HepG2 (cell line): ENCODE measurements at regions not wholly inside any gene's neighbourhood (a gene's known extent, or its start where the extent isn't known, plus 50 kb on each side); places are given as distances from the start of the nearest gene placed in this dataset.
A peak's percentile ranks its signal among the peaks of the same experiment; 100 is the strongest.

ENCODE experiments used
- ATAC-seq: fragments of 200-7000 bp; cut with Tn5 transposase; 3 replicates; pipeline ENCODE4 v1.9.1; 2020; ENCODE audit warnings: mild to moderate bottlenecking, moderate library complexity
- BruUV-seq: library from RNA; stranded (reverse); fragments of 400-500 nt; replicated peaks from 2 replicates; lab custom pipeline; 2021; lab: Mats Ljungman, UMichigan
- CTCF ChIA-PET: fragments of 300-600 bp; formaldehyde crosslinking; extraction: SDS; loops from one replicate; lab custom pipeline; 2021; ENCODE audit warnings: low total read pairs, inconsistent platforms, low intra/inter-chr PET ratio; lab: Yijun Ruan, JAX
- POLR2A ChIA-PET: fragments of 350-600 bp; sonication (Branson Sonifier 250); formaldehyde crosslinking; loops from one replicate; lab custom pipeline; 2020; ENCODE audit warnings: antibody characterized with exemption, inconsistent platforms; lab: Yijun Ruan, JAX
- DNase-seq: peaks from one replicate; pipeline ENCODE4 v3.0.0-alpha.2; 2015; ENCODE audit warnings: low spot score
- FAIRE-seq: peaks from 3 replicates; lab custom pipeline; 2011; peaks lifted over from hg19 to GRCh38; lab: Jason Lieb, UNC
- H2AFZ ChIP-seq: one replicate; pipeline ENCODE4 v1.6.1; 2011; ENCODE audit warnings: low read length, inconsistent platforms
- H3K27ac ChIP-seq: fragments of 300-600 bp; 3 replicates; pipeline ENCODE4 v1.8.0; 2011; ENCODE audit warnings: mixed run types, mild to moderate bottlenecking, mixed read lengths, low read length, inconsistent platforms; ENCODE audit not compliant: insufficient read depth; ENCODE audit errors: extremely low read length
- H3K27me3 ChIP-seq, 2 experiments: fragments of 200-600 bp in 1 of 2; 2 replicates in 1 of 2; 3 replicates in 1 of 2; pipeline versions ENCODE4 v1.6.0 to v1.8.0; 2011; ENCODE audit warnings: low read length in 2 of 2, mild to moderate bottlenecking in 2 of 2, moderate library complexity in 2 of 2, inconsistent platforms in 1 of 2; ENCODE audit not compliant: insufficient read depth in 2 of 2, control insufficient read depth in 1 of 2
- H3K36me3 ChIP-seq, 2 experiments: fragments of 200-600 bp in 1 of 2; replicated peaks in 1 of 2; 2 replicates in 1 of 2; 3 replicates in 1 of 2; pipeline versions ENCODE4 v1.5.1 to v1.8.0; 2011; ENCODE audit warnings: low read length in 2 of 2, inconsistent platforms in 1 of 2; ENCODE audit not compliant: insufficient read depth in 2 of 2, control insufficient read depth in 1 of 2
- H3K4me1 ChIP-seq: 2 replicates; pipeline ENCODE4 v1.5.1; 2012; ENCODE audit warnings: low read length, inconsistent platforms; ENCODE audit not compliant: insufficient read depth
- H3K4me2 ChIP-seq: 2 replicates; pipeline ENCODE4 v1.6.0; 2011; ENCODE audit warnings: low read depth, low read length, inconsistent platforms
- H3K4me3 ChIP-seq, 3 experiments: fragments of 200-600 bp in 1 of 3; sonication (generic), shearing (Covaris generic) in 1 of 3; replicated peaks in 1 of 3; 2 replicates each; pipeline ENCODE4 v1.5.1; 2011 to 2016; ENCODE audit warnings: low read length in 3 of 3, inconsistent platforms in 2 of 3, low read depth in 2 of 3, mild to moderate bottlenecking in 2 of 3, control low read depth in 1 of 3, mixed read lengths in 1 of 3; ENCODE audit not compliant: insufficient read depth in 1 of 3
- H3K79me2 ChIP-seq: one replicate; pipeline ENCODE4 v1.6.1; 2011; ENCODE audit warnings: low read length, inconsistent platforms; ENCODE audit not compliant: insufficient read depth
- H3K9ac ChIP-seq: 2 replicates; pipeline ENCODE4 v1.6.0; 2011; ENCODE audit warnings: mild to moderate bottlenecking, low read depth, low read length, inconsistent platforms; ENCODE audit not compliant: insufficient read depth
- H3K9me3 ChIP-seq: 2 replicates; pipeline ENCODE4 v1.5.1; 2012; ENCODE audit warnings: mild to moderate bottlenecking, low read length
- H4K20me1 ChIP-seq: 2 replicates; pipeline ENCODE4 v1.6.0; 2011; ENCODE audit warnings: inconsistent platforms, mild to moderate bottlenecking, low read length, moderate library complexity; ENCODE audit not compliant: insufficient read depth
- ATF7 ChIP-seq, 2 experiments: fragments of 450-650 bp in 1 of 2; sonication (generic) in 1 of 2; formaldehyde crosslinking in 1 of 2; IDR thresholded peaks; 2 replicates each; pipeline versions ENCODE4 v1.4.0 to v1.6.1; 2016 to 2020; ENCODE audit warnings: antibody characterized with exemption in 1 of 2, mild to moderate bottlenecking in 1 of 2, missing genetic modification reagents in 1 of 2
- CEBPB ChIP-seq: IDR thresholded peaks from 2 replicates; pipeline ENCODE4 v1.6.1; 2011; ENCODE audit warnings: low read depth, low read length, improper control_type of control experiment, borderline replicate concordance
- CREB1 ChIP-seq, 2 experiments: fragments of 450-650 bp in 1 of 2; IDR thresholded peaks; 2 replicates each; pipeline ENCODE4 v1.6.1; 2016 to 2017; ENCODE audit warnings: control low read depth in 1 of 2, mild to moderate bottlenecking in 1 of 2, missing compliant biosample characterization in 1 of 2, missing genetic modification characterization in 1 of 2
- MEIS1 ChIP-seq: sonication (generic); formaldehyde crosslinking; IDR thresholded peaks from 2 replicates; pipeline ENCODE4 v1.9.0; 2021; ENCODE audit warnings: mild to moderate bottlenecking, missing genetic modification reagents, moderate library complexity, borderline replicate concordance
- PITX1 ChIP-seq: sonication (generic); formaldehyde crosslinking; IDR thresholded peaks from 2 replicates; pipeline ENCODE4 v1.5.1; 2020; ENCODE audit warnings: mild to moderate bottlenecking, missing genetic modification reagents
- SIN3A ChIP-seq: IDR thresholded peaks from 2 replicates; pipeline ENCODE4 v1.6.1; 2011; ENCODE audit warnings: low read depth, mild to moderate bottlenecking, control low read depth, low read length, borderline replicate concordance
- TEAD3 ChIP-seq: optimal IDR thresholded peaks from 2 replicates; pipeline ENCODE3; 2016; ENCODE audit warnings: borderline replicate concordance
- ZBTB2 ChIP-seq: sonication (generic); formaldehyde crosslinking; IDR thresholded peaks from 2 replicates; pipeline ENCODE4 v1.8.0; 2022; ENCODE audit warnings: low read depth, missing genetic modification reagents
- ZNF644 ChIP-seq: IDR thresholded peaks from 2 replicates; pipeline ENCODE4 v1.6.1; 2016; ENCODE audit warnings: low read depth
- WGBS: methylation state at CpG from one replicate; pipeline ENCODE4 v1.1.6; 2017; ENCODE audit warnings: low lambda C conversion rate; 5-methylcytosine and 5-hydroxymethylcytosine counted together
- in situ Hi-C: cut with HindIII; loops from 2 replicates; pipeline ENCODE4 v1.10.0; 2017; ENCODE audit warnings: low pct_unique_long_range_greater_than_20kb; ENCODE audit not compliant: extremely low pct_ligation_motif_present
- intact Hi-C: fragments of 100-400 bp; cut with micrococcal nuclease; formaldehyde crosslinking; loops from one replicate; pipeline ENCODE4 v1.10.0; 2022; ENCODE audit not compliant: unreplicated experiment
- TF ChIP-seq, protein P1 (sequence below): sonication (generic); formaldehyde crosslinking; IDR thresholded peaks from 2 replicates; pipeline ENCODE4 v1.5.1; 2020; ENCODE audit warnings: missing genetic modification reagents, mild to moderate bottlenecking, borderline replicate concordance
- TF ChIP-seq, protein P2 (sequence below): sonication (generic); formaldehyde crosslinking; conservative IDR thresholded peaks from 2 replicates; pipeline ENCODE4 v1.4.0; 2020; ENCODE audit warnings: missing genetic modification reagents

DNA sequence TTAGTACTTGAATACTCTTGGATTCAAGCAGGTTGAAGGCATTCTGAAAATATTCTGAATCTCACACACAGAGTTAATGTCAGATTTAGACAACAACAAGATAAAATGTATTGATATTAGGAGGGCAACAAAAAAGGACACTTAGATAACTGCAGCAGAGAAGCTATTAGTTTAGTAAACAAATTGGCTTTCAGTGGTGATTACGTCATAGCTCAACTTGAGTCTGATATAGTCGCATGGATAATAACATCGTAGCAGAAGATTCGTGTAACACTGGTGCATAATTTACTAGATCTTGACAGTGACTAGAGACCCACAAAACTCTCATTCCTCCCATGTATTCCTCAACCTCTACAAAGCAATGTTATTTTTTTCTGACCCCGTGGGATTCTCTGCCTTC is 268.3 kb downstream of the KCNJ2 start:
- Histone ChIP-seq H3K27me3 (no peaks in the 10 kb centered on the region), H2AFZ (no peak overlapping the region), H3K79me2 (no peaks in the 10 kb centered on the region), H3K4me2 (no peak overlapping the region), H3K27ac (no peak overlapping the region), H3K9me3 (peaks cover 78% of the 10 kb centered on the region), H3K4me1 (no peaks in the 10 kb centered on the region), H3K9ac (no peak overlapping the region), H3K36me3 (no peaks in the 10 kb centered on the region), H4K20me1 (no peaks in the 10 kb centered on the region), H3K4me3 (no peak overlapping the region)
- ChIA-PET CTCF (no interaction called here), POLR2A (no interaction called here)
- FAIRE-seq: no peak
- ATAC-seq: no peak
- in situ Hi-C loops (no loop called here), intact Hi-C loops (no loop called here)
- TF ChIP-seq CEBPB (peak; percentile 57), ATF7 (IDR thresholded peaks at IDR 0.05) (peak; percentile 98), ATF7 (CRISPR knock-in tag; IDR thresholded peaks at IDR 0.05) (no peak), PITX1 (CRISPR knock-in tag) (no peak), CREB1 (IDR thresholded peaks at IDR 0.05) (peak; percentile 87), CREB1 (CRISPR knock-in tag; IDR thresholded peaks at IDR 0.05) (no peak)
- TF ChIP-seq, protein P1, sequence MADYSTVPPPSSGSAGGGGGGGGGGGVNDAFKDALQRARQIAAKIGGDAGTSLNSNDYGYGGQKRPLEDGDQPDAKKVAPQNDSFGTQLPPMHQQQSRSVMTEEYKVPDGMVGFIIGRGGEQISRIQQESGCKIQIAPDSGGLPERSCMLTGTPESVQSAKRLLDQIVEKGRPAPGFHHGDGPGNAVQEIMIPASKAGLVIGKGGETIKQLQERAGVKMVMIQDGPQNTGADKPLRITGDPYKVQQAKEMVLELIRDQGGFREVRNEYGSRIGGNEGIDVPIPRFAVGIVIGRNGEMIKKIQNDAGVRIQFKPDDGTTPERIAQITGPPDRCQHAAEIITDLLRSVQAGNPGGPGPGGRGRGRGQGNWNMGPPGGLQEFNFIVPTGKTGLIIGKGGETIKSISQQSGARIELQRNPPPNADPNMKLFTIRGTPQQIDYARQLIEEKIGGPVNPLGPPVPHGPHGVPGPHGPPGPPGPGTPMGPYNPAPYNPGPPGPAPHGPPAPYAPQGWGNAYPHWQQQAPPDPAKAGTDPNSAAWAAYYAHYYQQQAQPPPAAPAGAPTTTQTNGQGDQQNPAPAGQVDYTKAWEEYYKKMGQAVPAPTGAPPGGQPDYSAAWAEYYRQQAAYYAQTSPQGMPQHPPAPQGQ (CRISPR knock-in tag): no peak
- WGBS: 38% methylated on average over 5 of the region's 5 CpGs
- BruUV-seq: no TSS peak
- DNase-seq: no peak

DNA sequence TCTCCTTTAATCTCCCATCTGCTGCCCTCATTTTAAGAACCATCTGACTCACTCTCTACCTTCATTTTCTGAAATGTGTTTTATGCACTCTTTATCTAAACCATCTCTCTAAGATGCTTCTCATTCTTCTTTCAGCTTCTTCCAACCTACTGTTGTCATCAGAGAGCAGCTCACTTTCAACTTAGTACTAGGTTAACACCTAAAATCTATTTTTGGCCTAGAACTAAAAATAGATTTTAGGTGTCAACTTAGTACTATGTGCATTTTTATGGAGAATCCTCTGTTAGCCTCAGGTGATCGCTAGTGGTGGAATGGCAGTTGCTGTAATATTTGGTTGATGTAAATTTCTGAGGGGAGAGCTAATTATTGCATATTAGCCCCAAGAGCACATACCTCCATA is 277.1 kb downstream of the KCNJ2 start:
- no peak for ATAC-seq
- ChIA-PET POLR2A (no interaction called here), CTCF (no interaction called here)
- Histone ChIP-seq H3K9me3 (peaks cover 93% of the 10 kb centered on the region), H3K4me3 (no peak overlapping the region), H3K4me1 (no peaks in the 10 kb centered on the region), H3K4me2 (no peak overlapping the region), H3K9ac (no peak overlapping the region), H3K27me3 (no peaks in the 10 kb centered on the region), H3K79me2 (no peaks in the 10 kb centered on the region), H3K27ac (no peak overlapping the region), H3K36me3 (no peaks in the 10 kb centered on the region), H2AFZ (no peak overlapping the region), H4K20me1 (no peaks in the 10 kb centered on the region)
- FAIRE-seq: no peak
- DNase-seq: no peak
- 4% methylated on average over 1 of the region's 1 CpG for WGBS
- no TSS peak for BruUV-seq
- intact Hi-C loops (no loop called here), in situ Hi-C loops (no loop called here)
- TF ChIP-seq MEIS1 (CRISPR knock-in tag): no peak
- no peak for TF ChIP-seq TEAD3
- no peak for TF ChIP-seq SIN3A
- TF ChIP-seq ZNF644 (CRISPR knock-in tag): no peak
- TF ChIP-seq, protein P2, sequence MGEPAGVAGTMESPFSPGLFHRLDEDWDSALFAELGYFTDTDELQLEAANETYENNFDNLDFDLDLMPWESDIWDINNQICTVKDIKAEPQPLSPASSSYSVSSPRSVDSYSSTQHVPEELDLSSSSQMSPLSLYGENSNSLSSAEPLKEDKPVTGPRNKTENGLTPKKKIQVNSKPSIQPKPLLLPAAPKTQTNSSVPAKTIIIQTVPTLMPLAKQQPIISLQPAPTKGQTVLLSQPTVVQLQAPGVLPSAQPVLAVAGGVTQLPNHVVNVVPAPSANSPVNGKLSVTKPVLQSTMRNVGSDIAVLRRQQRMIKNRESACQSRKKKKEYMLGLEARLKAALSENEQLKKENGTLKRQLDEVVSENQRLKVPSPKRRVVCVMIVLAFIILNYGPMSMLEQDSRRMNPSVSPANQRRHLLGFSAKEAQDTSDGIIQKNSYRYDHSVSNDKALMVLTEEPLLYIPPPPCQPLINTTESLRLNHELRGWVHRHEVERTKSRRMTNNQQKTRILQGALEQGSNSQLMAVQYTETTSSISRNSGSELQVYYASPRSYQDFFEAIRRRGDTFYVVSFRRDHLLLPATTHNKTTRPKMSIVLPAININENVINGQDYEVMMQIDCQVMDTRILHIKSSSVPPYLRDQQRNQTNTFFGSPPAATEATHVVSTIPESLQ (CRISPR knock-in tag): no peak
- TF ChIP-seq ZBTB2 (CRISPR knock-in tag): no peak
